ENCODE measurements at regions not wholly inside any gene's neighbourhood (a gene's known extent, or its start where the extent isn't known, plus 50 kb on each side); places are given as distances from the start of the nearest gene placed in this dataset.
"Not testable (repeated sequence)": the region's sequence is repeated elsewhere in the genome, so short reads cannot be mapped to it uniquely, and the experiment has no call there.

DNA sequence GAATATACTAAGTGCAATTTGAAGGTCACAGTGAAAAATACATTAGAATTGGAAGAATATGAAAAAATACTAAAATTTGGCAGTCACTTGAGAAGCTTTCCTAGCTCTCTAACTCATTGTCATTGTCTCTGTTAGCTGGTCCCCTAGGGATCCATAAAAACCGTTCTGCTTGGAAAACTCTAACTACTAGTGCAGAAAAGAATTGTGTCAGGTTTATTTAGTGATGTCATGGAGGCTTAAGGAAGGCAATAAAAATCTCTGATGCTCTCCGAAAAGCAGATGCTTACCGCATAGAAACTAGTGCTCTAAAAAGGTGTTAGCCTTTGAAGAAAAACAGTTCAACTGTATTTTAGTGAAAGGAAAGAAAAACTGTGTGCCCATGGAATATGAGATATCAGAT is 150.1 kb upstream of the DLGAP1 start:
- no peak for FAIRE-seq

DNA sequence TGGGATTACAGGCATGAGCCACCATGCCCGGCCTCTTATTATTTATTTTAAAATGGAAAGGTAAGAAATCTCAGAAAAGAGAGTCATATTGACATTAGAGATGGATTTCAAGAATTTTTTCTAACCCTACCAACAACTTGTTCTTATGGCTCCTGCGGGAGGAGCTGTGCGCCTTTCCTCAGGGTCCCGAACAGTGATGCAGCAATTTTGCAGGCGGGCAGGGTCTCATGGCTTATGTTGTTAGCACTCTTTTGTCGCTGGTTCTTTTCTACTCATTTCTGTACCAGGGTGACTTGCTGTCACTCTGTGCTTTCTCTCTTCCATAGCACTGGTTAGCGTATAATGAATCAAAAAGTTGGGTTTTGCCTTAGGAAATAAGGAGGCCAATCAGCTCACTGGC is 148.8 kb upstream of the DLGAP1 start:
- no peak for FAIRE-seq

DNA sequence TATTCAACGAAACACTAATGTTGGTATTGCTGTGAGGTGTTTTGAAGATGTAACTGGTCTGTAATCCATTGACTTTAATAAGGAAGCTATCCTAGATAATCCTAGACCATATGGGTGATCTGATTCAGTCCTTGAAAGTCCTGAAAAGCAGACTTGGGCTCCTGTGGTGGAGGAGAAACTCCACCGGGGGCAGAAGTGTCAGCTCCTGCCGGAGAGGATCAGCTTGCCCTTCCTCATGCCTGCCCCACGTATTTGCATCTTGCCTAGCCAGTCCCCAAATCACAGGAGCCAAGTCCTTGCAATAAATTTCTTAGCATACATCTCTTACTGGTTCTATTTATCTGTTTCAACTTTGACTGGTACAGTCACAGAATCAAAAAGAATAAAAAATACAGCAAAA is 144.2 kb upstream of the DLGAP1 start:
- FAIRE-seq = no peak

DNA sequence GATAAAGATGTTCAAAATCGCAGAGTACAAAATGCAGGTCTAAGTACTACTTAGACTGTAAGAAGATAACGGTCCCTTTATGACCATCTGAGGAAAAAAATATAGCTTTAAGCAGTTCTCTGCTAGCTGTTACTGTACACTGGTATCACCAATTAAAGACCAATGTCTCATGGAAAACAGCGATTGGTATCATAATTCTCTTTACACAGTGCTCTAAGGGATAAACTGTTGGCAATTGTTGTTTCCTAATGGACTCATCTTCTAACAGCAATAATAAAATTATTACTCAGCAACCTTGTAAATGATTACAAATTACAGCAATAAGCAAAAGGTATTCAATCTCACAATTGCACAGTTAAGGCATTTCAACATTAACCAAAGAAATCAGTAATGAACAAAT is 142.2 kb upstream of the DLGAP1 start:
- no peak for FAIRE-seq

DNA sequence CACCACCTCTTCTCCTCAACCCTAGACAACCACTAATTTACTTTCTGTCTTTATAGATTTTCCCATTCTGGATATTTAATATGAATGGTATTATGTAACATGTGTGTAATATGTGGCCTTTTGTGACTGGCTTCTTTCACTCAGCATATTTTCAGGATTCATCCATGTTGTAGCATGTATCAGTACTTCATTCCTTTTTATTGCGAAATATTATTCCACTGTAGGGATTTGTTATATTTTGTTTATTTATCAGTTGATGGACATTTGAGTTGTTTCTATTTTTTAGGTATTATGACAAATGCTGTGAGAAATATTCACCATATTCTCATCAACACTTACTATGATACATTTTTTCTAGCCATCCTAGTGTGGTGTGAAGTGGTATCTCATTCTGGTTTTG is 138.8 kb upstream of the DLGAP1 start:
- no peak for FAIRE-seq

DNA sequence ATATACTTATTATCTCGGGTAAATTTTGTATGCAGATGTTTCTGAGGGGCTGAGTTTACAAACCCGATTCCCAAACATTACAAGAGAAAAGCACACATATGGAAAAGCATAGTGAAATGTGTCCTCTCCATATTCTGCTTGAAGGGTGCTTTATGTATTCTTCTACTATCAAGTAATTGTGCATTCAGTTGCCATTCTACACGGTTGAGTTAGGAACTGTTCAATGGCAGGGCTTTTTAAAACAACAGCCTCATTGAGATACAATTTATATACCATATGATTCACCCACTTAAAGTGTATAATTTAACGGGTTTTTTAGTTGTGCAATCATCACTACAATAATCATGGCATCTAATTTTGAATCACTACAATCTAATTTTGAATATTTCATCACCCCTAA is 138.4 kb upstream of the DLGAP1 start:
- no peak for FAIRE-seq

DNA sequence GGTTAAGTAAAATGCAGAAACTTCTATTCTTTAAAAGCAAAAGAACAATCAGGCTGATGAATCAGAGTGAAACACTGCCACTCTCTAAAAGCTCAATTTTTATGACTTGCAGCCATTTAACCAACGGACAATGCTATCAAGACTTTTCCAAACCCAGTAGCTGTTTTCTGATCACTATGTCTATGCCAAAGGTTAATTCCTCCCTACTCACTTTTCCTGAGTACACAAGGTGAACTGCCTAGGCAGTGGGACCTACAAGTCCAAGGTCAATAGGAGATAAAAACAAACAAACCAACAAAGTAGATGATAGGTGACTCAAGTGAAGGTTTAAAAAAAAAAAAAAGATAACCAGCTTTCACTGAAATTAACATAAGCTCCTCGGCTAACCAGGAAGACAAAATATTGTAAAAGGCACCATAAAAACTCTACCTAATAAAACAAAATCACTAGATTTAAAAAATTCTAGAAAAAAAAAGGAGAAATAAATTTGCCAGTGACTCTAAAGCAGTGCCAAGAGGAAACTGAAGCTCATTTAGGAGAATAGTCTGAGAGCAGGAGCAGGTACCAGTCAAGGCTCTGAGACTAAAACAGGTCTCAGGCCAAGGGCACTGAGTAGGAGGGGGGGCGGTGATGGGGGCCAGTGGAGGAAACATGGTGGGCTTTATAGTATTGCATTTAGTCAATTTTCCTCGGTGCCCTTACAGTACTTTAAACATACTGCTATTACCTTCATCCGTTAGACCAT is 134.1 kb upstream of the DLGAP1 start:
- no peak for FAIRE-seq

DNA sequence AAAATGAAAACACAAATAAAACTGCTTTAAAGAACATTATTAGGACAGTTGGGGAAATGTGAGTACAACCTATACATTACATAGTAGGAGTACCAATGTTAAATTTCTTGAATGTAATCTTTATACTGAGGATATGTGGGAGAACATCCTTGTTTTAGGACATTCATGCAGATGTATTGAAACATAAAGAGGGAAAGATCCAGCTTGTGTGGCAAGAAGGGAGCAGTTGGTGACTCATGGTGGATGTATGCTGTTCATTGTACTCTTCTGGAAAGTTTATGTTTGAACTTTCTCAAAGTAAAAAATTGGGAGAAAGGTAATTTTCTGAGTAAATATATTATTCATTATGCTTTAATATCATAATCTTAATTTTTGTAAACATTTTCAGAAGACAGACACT is 132.1 kb upstream of the DLGAP1 start:
- FAIRE-seq = no peak

DNA sequence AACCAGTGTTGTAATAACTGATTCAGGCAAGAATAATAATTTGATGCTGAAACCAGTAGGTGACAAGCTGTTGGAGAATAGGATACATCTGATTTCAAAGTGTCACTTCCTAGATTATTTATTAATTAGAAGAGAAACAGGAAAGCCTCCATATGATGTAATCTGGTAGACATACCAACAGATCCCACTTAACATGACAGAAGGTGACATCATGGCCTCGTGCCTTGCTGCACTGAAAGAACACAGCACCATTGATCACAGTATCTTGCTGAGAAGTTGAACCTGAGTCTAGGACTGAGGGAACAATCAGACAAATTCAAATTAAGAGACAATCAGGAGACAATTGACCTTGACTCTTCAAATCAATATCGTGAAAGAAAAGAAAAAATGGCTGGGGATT is 131.6 kb upstream of the DLGAP1 start:
- no peak for FAIRE-seq

DNA sequence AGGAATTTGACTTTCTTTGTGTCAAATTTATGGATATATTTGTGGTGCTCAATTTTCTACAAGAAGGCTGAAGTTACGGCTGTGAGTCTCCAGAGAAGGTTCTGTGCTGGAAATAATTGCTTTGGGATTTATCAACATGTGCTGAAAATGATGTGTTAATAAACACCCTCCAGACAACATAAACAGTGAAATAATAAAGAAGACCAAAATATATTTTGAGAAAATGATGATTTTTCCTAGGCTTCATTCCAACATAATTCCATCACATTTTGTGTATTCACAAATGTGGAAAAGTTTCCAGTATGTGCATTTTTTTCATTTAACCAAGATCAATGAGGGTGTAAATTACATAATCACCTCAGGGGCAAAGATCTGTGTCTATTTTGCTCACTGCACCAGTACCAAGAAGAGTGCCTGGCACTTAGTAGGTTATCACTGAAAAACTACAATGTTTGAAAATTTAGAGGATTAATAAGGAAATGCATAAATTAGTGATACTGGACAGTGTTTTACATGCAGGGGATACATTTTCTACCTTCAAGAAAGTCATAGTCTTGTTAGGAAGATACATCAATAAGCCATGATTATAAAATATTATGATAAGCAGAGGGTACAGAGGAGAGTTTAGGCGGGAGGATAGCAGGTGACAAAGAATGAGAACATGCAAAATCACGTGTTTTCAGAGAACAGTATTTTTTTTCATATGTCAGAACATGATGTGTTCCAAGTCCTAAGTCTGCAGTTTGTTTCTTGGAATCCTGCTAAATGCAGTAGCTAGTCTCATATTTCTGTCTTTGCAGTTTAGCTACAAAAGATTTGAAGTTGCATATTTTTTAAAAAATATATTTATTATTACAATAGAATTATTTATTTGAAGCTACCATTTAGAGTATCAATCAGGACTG is 127.6 kb upstream of the DLGAP1 start:
- no peak for FAIRE-seq

DNA sequence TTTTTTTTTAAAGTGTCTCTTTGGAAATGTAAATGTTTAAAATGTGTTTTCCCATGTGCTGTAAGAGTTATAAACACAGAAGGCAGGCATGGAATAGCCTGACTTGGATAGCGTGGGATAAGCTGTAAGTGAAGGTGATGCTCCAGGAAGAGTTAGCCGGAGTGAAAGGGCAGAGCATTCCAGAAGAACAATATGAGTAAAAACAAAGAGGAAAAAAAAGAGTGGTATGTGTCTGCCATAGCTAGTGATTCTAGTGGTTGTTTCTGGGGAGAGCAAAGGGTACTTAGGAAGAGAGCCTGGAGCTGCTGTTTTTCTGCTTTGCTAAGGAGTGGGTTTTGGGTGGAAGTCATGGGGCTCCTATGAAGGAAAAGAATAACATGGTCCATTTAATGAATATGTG is 126.9 kb upstream of the DLGAP1 start:
- no peak for FAIRE-seq

DNA sequence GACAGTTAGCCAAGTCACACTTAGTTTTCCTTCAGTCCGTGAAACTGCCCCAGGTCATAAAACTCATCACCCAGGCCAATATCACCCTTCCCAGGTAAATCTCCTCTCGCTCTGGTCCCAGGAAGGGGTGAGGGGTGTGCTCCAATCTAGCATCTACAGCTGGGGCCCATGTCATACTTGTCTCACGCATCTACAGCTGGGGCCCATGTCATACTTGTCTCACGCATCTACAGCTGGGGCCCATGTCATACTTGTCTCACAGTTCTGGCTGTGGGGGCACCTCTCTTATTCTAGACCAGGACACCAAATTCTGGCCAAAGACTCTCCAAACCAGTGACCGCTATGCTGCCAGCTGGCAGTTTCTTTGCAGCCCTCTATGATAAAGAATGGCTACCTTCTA is 123.3 kb upstream of the DLGAP1 start:
- no peak for FAIRE-seq

DNA sequence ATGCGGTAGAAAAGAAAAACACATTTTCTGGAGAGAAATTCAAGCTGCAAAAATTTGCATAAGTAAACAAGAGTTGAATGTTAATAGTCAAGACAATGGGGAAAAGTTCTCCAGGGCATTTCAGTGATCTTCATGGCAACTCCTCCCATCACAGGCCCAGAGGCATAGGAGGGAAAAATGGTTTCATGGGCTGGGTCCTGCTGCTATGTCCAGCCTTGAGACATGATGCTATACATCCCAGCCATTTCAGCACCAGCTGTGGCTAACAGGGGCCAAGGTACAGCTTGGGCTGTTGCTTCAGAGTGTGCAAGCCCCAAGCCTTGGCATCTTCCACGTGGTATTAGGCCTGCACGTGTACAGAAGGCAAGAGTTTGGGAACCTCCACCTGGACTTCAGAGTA is 118.6 kb upstream of the DLGAP1 start:
- FAIRE-seq = no peak

DNA sequence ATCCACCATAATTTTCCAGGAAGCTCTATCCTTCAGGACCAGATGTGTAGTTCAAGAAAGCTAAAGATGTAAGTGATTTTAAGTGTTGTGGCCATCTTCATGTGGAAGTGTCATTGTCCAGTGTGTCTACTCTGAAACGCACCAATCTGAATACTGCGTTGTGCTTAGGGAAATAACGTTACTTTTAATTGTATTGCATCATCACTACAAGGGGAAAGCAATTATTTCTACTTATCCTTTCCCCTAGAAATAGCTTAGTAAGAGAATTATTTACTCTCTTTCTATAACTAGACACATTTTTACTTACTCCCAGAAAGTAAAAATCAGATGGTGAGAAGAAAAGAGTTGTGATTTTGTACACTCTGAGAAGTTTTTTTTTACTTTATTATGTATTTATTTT is 102.4 kb upstream of the DLGAP1 start:
- FAIRE-seq = no peak

DNA sequence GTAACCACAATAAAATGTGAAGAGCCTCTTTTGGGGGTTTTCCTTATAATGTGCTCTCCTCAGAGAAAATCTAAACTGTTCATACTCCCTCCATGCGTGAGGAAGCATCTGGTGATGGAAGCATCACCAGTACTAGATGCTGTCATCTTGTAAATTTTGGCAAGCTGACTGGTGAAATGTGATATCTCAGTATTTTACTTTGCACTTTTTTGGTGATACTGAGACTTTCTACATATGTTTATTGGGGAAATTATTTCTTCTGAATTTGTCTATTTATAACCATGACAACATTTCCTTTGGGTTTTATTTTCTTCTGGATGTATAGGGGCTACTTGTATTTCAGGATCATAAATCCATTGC is 95.9 kb upstream of the DLGAP1 start:
- no peak for FAIRE-seq

DNA sequence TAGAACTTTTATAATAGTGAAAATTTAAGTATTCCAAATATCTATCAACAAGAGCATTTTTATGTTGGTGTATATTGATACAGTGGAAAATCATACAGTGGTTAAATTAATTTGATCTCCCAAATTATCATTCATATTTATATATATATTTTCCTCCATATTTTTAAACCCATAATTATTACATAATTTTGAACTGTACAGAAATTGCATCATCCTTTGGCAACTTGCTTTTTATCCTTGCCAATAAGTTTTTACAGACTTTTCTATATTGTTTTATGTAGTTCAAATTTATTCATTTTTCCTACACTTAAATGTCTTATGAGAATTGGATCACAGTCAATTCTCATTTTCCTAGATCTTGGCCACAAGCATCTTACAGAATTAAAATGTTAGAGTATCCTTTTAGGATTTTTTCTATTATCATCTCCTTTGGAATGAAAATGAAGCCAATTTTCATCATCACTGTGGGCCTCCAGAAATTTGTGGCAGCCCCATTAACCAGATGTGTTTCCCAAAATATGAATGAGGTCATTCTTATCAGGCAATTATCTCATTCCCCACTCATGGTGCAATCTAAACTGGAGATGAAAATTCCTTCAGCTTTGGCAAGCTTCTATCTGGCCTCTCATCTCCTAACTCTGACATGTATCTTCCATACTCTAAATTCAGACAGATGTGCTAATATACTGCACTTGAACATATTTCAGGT is 94.2 kb upstream of the DLGAP1 start:
- FAIRE-seq = no peak

DNA sequence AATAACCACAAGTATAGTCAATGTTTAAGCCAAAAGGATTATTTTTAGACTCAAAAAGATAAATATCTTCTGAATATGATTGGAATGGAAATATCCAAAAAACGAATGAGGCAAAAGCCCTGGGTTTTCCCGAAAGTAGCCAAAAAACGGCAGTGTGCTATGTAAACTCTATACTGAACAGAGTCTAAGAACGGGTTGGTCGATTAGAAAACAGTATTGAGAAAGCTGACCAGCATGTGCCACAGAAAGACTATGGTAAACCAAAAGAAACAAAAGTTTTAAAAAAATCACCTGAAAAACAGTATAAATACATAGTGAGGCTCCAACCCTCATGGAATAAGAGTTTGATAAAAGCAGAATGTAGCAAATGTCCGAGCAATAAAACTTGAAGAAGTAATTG is 92.0 kb upstream of the DLGAP1 start:
- FAIRE-seq = no peak

DNA sequence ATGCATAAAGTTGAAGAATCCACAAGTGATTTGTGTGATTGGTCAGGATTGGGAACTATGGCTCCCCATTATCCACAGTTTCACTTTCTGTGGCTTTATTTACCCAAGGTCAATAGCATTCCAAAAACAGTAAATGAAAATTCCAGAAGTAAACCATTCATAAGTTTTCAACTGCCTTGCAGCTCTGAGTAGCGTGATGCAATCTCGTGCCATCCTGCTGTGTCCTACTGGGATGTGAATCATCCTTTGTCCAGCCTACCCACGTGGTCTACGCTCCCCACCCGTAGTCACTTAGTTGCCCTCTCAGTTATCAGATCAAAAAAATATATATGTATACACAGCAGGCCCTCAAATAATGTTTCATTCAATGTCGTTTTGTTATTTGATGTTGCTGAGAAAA is 89.0 kb upstream of the DLGAP1 start:
- FAIRE-seq = no peak

DNA sequence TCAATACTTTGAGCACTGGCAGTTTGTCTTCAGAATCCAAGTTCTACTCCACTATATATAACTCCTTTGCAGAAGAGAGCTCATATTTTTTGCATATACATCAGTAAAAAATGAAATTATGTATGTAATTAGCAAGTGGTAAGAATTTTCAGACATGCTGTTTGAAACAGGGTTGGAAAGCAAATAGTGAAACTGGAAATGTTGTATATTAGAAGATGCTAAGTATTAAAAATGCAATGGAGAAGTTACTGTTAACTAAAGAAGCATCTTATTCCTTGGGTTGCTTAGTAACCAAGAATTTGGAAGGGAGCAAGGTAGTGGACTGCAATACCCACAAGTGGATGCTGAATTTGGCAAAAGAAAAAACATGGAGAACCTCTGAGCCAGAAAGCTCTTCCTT is 88.6 kb upstream of the DLGAP1 start:
- FAIRE-seq = no peak

DNA sequence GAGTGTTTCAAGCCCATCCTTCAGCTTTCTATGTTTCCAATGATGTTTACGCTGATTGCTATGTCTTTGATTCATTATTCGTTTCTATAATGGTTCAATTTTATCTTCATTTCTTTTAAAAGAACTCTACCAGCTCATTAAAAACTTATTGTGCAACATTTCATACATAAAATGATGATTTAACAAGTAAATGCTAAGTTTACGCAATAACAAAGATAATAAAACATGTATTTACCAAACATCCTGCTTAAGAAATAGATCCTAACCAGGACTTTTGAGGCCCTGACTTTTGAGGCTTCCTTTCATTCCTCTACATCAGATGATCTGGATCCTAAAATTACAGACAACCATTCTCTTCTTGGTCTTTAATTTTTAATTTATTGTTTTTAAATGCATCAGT is 86.5 kb upstream of the DLGAP1 start:
- FAIRE-seq = no peak

DNA sequence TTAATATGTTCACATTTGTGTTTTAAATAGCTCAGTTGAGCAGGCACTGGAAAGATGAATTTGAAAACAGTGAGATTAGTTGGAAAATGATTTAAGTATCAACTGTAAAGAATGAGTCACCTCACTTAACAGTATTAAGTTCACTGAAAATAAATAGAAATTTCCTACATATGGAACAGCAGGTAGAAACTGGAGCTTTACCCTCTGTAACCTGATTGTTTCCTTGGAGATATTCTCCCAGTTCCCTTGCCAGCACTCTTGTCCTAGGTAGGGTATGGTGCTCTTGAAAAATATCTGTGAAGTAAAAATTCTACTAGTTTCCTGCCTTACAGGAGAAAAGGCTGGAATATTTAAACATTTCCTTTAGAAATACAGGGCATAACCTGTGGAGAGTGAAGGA is 81.3 kb upstream of the DLGAP1 start:
- FAIRE-seq = no peak

DNA sequence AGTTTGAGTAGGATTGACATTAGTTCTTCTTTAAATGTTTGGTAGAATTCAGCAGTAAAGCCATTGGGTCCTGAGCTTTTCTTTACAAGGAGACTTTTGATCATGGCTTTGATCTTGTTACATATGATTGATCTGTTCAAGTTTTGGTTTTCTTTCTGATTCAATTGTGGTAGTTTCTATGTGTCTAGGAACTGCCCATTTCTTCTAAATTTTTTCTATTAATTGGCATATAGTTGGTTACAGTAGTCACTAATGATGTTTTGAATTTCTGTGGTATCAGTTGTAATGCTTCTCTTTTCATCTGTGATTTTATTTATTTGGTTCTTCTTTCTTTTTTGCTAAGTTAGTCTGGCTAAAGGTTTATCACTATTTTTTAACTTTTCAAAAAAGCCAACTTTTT is 73.3 kb upstream of the DLGAP1 start:
- no peak for FAIRE-seq

DNA sequence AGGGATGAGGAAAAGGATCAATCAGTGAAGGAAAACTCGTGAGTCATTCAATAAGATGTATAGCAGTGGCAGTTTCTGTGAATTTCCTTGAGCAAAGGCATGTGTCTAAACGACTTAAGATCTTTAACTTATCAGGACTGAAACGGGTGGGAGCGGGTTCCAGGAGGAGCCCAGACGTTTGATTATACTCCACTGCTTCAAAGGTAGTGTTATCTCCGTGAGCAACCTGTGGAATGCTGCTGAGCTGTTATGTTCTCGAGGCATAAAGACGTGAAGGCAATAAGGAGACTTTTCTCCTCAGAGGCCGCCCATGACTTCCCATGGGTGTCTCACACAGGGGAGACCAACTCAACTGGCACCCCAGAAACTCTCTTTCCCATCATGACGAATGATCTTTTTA is 72.7 kb upstream of the DLGAP1 start:
- FAIRE-seq = not testable (repeated sequence)

DNA sequence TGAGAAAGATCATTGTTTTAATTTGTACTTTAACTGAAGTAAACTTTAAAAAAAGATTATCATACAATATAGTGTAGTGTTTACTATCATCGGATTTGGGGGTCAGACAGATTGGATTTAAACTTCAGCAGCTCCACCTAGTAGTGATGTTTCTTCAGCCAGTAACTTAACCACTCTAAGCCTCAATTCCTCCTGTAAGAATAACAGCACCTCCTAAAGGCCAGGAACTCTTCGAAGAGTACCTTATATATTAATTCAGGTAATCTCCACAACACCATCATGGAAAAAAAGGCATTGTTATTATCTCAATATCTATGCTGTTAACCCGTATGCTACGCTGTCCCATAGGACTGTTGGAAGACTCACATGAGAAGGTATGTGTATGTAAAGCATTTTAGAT is 69.0 kb upstream of the DLGAP1 start:
- FAIRE-seq = no peak

Measured in islet of Langerhans (tissue), 1 donor.